AG10803 (cell line): ENCODE measurements at regions not wholly inside any gene's neighbourhood (a gene's known extent, or its start where the extent isn't known, plus 50 kb on each side); places are given as distances from the start of the nearest gene placed in this dataset.

Experiments
- DNase-seq: peaks from one replicate; pipeline ENCODE4 v3.0.0; 2010; ENCODE audit warnings: low read depth
- H3K4me3 ChIP-seq: 2 replicates; pipeline ENCODE4 v1.5.1; 2011; ENCODE audit warnings: mild to moderate bottlenecking, low read length, control low read depth
- TF ChIP-seq, protein P1 (sequence below): conservative IDR thresholded peaks from 2 replicates; pipeline ENCODE4 v1.5.1; 2011; ENCODE audit warnings: mild to moderate bottlenecking, low read length, control low read depth, inconsistent platforms

DNA sequence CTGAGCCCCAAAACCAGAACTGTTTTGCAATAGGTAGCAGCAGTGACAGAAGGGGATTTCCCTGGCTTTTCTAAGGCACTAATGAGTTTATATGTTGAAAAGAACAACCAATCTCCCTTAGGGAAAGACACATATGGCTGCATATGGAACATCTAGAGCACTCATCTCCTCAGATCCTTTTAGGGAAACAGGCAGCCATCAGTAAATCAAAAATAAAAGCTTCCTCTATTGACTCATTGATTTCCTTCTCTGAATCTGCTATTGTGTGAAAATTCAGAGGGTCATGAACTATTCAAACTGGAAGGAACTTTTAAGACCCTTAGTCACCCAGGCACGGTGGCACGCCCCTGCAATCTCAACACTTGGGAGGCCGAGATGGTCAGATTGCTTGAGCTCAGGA lies 110.9 kb upstream of the NANOS1 start:
- TF ChIP-seq, protein P1, sequence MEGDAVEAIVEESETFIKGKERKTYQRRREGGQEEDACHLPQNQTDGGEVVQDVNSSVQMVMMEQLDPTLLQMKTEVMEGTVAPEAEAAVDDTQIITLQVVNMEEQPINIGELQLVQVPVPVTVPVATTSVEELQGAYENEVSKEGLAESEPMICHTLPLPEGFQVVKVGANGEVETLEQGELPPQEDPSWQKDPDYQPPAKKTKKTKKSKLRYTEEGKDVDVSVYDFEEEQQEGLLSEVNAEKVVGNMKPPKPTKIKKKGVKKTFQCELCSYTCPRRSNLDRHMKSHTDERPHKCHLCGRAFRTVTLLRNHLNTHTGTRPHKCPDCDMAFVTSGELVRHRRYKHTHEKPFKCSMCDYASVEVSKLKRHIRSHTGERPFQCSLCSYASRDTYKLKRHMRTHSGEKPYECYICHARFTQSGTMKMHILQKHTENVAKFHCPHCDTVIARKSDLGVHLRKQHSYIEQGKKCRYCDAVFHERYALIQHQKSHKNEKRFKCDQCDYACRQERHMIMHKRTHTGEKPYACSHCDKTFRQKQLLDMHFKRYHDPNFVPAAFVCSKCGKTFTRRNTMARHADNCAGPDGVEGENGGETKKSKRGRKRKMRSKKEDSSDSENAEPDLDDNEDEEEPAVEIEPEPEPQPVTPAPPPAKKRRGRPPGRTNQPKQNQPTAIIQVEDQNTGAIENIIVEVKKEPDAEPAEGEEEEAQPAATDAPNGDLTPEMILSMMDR: no peak
- no peak for DNase-seq
- H3K4me3 ChIP-seq: no peak overlapping the region

DNA sequence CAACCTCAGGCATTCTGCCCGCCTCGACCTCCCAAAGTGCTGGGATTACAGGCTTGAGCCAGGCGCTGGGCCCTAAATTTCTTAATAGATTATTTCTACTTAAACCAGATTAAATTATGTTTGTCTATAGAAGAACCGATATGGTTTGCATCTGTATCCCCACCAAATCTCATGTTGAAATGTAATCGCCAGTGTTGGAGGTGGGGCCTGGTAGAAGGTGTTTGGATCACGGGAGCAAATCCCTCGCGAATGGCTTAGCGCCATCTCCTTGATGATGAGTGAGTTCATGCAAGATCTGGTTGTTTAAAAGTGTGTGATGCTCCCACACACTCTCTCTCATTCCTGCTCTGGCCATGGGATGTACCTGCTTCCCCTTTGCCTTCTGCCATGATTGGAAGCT lies 109.3 kb upstream of the NANOS1 start:
- no peak for DNase-seq
- TF ChIP-seq, protein P1: no peak
- no peak overlapping the region for H3K4me3 ChIP-seq

DNA sequence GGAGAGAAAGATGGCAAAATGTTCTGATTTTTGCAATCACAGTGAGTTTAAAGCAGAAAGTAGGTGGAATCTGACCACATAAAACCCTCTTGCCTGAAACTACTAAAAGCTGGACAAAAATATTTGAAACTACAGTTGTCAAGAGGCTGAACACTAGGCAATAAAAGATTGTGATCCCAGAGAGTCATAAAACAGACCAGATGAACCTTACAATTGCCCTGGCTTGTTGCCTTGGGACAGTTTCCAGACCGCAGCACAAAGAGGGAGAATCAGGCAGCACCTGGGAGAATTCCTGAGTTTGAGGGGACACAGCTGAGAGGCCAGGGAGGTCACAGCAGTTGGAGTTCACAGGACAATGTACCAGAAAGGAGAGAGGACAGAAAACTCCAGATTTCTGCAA lies 107.3 kb upstream of the NANOS1 start:
- TF ChIP-seq, protein P1: no peak
- DNase-seq: peak; percentile 12
- H3K4me3 ChIP-seq: no peak overlapping the region

DNA sequence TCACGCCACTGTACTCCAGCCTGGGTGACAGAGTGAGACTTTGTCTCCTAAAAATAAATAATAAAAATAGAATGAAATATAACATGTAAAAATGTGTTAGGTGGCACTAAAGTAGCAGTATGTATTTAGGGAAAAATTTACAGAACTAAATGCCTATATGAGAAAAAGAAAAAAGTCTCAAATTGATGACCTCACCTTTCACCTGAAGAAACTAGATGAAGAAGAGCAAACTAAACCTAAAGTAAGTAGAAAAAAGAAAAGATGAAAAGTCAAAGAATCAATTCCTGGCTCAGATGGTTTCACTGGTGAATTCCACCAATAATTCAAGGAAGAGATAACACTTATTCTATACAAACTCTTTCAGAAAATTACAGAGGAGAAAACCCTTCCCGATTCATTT lies 106.5 kb upstream of the NANOS1 start:
- H3K4me3 ChIP-seq: no peak overlapping the region
- DNase-seq: no peak
- TF ChIP-seq, protein P1: no peak

DNA sequence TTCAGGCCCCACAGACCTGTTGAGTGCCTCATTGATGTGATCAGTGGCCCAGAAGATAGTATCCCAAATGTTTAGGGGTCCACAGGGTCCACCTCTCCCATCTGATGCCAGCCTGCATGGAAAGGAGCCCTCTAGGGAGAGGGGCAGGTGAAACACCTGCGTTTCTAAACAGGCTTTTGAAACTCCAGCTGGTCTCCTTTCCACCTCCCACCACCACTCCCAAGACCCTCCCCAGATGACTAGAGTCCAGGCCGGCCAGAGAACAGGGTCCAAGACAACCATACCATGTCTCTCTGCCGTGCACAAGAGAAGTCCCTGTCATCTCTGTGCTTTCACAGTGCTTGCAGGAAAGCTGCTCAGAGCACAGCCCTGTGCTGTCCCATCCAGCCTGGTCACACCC lies 105.0 kb upstream of the NANOS1 start:
- TF ChIP-seq, protein P1: no peak
- H3K4me3 ChIP-seq: no peak overlapping the region
- no peak for DNase-seq

DNA sequence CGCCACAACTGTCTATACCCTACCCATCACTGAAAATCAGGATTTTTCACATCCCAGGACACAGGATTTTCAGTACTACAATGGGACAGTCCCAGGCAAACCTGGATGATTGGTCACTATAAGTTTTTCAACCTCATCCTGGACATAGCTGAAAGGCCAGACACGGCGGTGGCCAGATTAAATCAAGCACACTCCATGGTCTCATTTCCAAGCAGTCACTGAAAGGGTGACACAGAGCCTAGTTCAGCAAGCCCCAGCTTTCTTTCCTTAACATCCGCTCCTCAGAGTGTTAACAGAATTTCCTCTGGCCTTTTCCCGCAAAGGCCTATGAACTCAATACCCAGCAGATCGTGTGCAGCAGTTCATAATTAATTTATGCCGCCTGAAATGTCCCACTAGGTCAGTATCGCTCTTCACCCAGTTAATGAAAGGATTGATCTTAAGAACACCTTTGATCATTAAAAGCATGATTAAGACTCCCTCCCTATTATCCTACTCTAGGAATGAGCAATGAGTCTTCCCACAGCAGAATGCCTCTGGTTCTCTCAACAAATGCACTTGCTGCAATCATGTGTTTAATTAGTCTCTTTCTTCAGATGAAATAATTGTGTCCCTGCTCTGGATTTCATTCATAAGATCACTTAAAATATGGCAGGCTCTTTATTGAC lies 104.0 kb upstream of the NANOS1 start:
- DNase-seq: no peak
- TF ChIP-seq, protein P1: no peak
- no peak overlapping the region for H3K4me3 ChIP-seq

DNA sequence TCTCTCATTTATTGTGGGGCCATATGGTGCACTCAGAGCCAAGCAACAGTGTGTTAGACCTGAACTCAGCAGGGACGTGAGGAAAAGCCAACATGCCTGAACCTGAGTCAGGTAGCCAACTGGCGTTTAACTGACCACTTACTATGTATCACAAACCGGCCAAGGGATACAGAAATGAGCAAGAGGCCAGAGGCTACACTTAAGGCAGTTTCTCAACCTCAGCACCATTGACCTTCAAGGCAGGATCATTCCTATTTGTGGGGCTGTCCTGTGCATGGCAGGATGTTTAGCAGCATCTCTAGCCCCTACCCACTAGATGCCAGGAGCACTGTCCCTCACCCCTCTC lies 103.5 kb upstream of the NANOS1 start:
- TF ChIP-seq, protein P1: no peak
- no peak overlapping the region for H3K4me3 ChIP-seq
- DNase-seq: no peak
